Right lobe of liver (tissue), 6 donors: ENCODE measurements at regions not wholly inside any gene's neighbourhood (a gene's known extent, or its start where the extent isn't known, plus 50 kb on each side); places are given as distances from the start of the nearest gene placed in this dataset.

ENCODE experiments used
- ATAC-seq, 4 donors: fragments of 200-7000 bp; cut with Tn5 transposase; one replicate each; pipeline ENCODE4 v1.9.1; 2020; ENCODE audit warnings: mild to moderate bottlenecking in 4 of 4, moderate library complexity in 4 of 4
- DNase-seq, 3 donors: peaks; one replicate each; pipeline ENCODE4 v3.0.0-alpha.2; 2020
- H3K27ac ChIP-seq, 3 donors: fragments of 200-600 bp; one replicate each; pipeline ENCODE4 v1.8.0; 2022
- H3K27me3 ChIP-seq, 2 donors: fragments of 200-600 bp; one replicate each; pipeline ENCODE4 v1.8.0; 2022
- H3K36me3 ChIP-seq, 4 donors: fragments of 200-600 bp; sonication (generic) in 1 of 4; one replicate each; pipeline versions ENCODE4 v1.5.1 to v1.8.0; 2017 to 2022; ENCODE audit warnings: control low read depth in 1 of 4
- H3K4me1 ChIP-seq, 4 donors: fragments of 200-600 bp; sonication (generic) in 1 of 4; one replicate each; pipeline versions ENCODE4 v1.5.1 to v1.8.0; 2017 to 2022; ENCODE audit warnings: control low read depth in 1 of 4
- H3K4me3 ChIP-seq, 3 donors: fragments of 200-600 bp; one replicate each; pipeline ENCODE4 v1.8.0; 2022
- H3K9me3 ChIP-seq, 4 donors: fragments of 200-600 bp; sonication (generic) in 1 of 4; one replicate each; pipeline versions ENCODE4 v1.5.1 to v1.8.0; 2017 to 2022; ENCODE audit warnings: control low read depth in 1 of 4
- CTCF ChIP-seq, 4 donors: fragments of 200-600 bp in 3 of 4; fragments of 450-650 bp in 1 of 4; IDR thresholded peaks; one replicate each; pipeline versions ENCODE4 v1.5.1 to v1.8.0; 2016 to 2022; ENCODE audit warnings: antibody characterized with exemption in 4 of 4, mild to moderate bottlenecking in 2 of 4
- POLR2A ChIP-seq: fragments of 450-650 bp; IDR thresholded peaks from one replicate; pipeline ENCODE4 v1.6.1; 2017; ENCODE audit warnings: antibody characterized with exemption, mild to moderate bottlenecking
- WGBS: methylation state at CpG from one replicate; pipeline ENCODE4 v1.1.6; 2018; ENCODE audit warnings: low coverage, low lambda C conversion rate; ENCODE audit not compliant: insufficient coverage; ENCODE audit errors: missing lambda C conversion rate; 5-methylcytosine and 5-hydroxymethylcytosine counted together
- intact Hi-C, 2 donors: fragments of 100-400 bp; cut with DNase I; formaldehyde crosslinking; loops; one replicate each; pipeline versions ENCODE4 v1.11.2 to v1.14.1; 2022
- donor health status: DM: no; HTN: yes; CAD: no.
- donor health status: DM: no; HTN: no; CAD: no.
- donor health status: DM: no; HTN: no; CAD: no.
- donor health status: DM: no; HTN: yes; CAD: no.
- donor health status: DM: no; HTN: yes; CAD: no.

DNA sequence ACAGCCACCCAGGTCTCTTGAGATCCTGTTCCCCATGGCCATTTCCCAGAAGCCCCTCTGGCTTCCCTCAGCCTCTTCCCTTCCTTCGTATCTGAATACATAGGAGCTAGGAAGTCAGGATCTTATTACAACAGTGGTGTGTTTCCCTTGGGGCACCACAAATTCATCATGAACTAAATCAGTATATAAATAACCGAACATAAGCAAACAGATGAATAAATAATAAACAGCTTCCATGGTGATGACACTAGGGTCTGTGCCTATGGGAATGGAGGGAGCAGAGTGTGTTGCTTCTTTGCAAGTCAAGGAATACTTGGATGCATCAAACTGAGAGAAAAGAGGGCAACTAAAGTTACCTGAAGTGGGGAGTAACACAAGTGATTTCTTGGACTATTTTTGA lies 527.6 kb downstream of the LMO7 start:
- ATAC-seq: no peak
- Histone ChIP-seq H3K4me3 (no peak overlapping the region), H3K27ac (no peak overlapping the region), H3K9me3 (no peaks in the 10 kb centered on the region), H3K36me3 (no peaks in the 10 kb centered on the region), H3K27me3 (no peaks in the 10 kb centered on the region), H3K4me1 (no peaks in the 10 kb centered on the region)
- intact Hi-C loops: no loop called here
- TF ChIP-seq POLR2A (no peak), CTCF (IDR thresholded peaks at IDR 0.05) (no peak)
- DNase-seq: no peak
- WGBS: 32% methylated on average over 2 of the region's 2 CpGs

DNA sequence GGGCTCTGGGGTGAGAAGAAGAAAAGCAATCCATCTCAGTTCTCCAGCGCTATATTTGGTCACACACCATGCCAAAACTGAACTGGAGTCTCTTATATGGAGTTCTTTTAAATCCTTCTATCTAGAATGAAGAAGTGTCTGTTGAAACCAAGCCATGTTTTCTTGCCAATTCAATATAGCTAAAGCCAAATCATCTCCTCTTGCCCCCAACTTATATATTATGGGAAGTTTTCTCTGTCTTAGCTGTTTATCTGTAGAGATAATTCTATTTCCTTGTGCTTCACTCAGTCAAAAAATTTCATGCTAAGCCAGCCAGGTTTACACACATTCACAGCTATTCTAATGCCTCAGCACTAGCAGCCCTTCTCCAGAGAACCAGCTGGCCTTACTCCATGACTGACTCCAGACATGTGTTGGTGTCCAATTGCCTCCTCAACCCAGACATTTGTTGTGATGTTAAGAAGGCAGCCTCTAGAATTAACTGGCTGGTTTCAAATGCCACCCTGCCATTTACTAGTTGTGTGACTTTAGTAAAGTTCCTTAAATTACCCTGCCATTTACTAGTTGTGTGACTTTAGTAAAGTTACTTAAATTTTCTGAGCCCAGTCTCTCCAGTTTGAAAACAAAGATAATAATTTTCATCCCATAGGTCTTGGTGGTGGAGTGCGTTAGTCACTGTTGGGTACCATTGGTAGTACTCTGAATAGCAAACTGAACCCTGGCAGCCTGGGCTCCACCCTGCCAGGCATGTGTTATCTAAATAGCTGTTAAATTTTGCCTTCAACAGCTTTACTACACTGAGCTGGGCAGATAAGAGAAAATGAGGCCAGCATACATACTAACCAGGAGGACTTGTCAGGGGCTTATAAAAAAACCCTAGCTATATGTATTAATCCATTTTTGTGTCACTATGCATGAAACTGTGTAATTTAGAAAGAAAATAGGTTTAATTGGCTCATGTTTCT lies 525.1 kb downstream of the LMO7 start:
- intact Hi-C loops: no loop called here
- no peak for TF ChIP-seq CTCF (IDR thresholded peaks at IDR 0.05)
- no peak for TF ChIP-seq POLR2A
- DNase-seq: no peak
- no peak overlapping the region for H3K27ac ChIP-seq
- whole genome bisulfite sequencing: 46% methylated on average over 2 of the region's 2 CpGs
- no peak overlapping the region for H3K4me3 ChIP-seq
- no peaks in the 10 kb centered on the region for H3K36me3 ChIP-seq
- no peaks in the 10 kb centered on the region for H3K4me1 ChIP-seq
- H3K27me3 ChIP-seq: no peaks in the 10 kb centered on the region
- no peak for ATAC-seq
- no peaks in the 10 kb centered on the region for H3K9me3 ChIP-seq

DNA sequence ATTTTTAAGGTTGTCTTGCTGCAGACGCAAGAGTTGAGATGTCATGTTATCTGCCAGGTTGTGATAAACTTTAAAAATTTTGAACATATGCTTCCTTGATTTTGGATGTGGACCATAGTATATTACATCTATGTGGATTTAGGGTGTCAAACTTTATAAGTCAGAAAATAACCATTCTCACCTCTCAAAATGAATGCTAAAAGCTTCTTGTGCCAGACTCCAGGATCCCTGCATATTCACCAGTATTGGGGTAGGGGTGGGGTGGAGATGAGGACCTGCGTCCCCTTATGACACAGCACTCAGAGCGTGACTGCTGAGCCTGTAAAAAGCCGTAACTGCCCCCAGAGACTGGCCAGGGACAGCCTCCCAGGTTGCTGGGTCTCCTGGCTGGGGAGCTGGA lies 524.4 kb downstream of the LMO7 start:
- no peak overlapping the region for H3K4me3 ChIP-seq
- no peak for ATAC-seq
- intact Hi-C loops: no loop called here
- WGBS: 38% methylated on average over 1 of the region's 4 CpGs
- TF ChIP-seq POLR2A (no peak), CTCF (IDR thresholded peaks at IDR 0.05) (no peak)
- H3K9me3 ChIP-seq: no peaks in the 10 kb centered on the region
- H3K27ac ChIP-seq: no peak overlapping the region
- DNase-seq: no peak
- H3K36me3 ChIP-seq: no peaks in the 10 kb centered on the region
- H3K27me3 ChIP-seq: no peaks in the 10 kb centered on the region
- no peaks in the 10 kb centered on the region for H3K4me1 ChIP-seq

GRCh38 chr13:76157926-76158325 lies 521.8 kb downstream of the LMO7 start:
- TF ChIP-seq CTCF (IDR thresholded peaks at IDR 0.05): no peak
- TF ChIP-seq POLR2A: no peak
- Histone ChIP-seq H3K36me3 (no peaks in the 10 kb centered on the region), H3K9me3 (no peaks in the 10 kb centered on the region), H3K27ac (no peak overlapping the region), H3K4me3 (no peak overlapping the region), H3K4me1 (no peaks in the 10 kb centered on the region), H3K27me3 (no peaks in the 10 kb centered on the region)
- DNase-seq (no peak), ATAC-seq (no peak)
- intact Hi-C loops: no loop called here
